ENCODE measurements at regions not wholly inside any gene's neighbourhood (a gene's known extent, or its start where the extent isn't known, plus 50 kb on each side); places are given as distances from the start of the nearest gene placed in this dataset.
"Not testable (repeated sequence)": the region's sequence is repeated elsewhere in the genome, so short reads cannot be mapped to it uniquely, and the experiment has no call there.

DNA sequence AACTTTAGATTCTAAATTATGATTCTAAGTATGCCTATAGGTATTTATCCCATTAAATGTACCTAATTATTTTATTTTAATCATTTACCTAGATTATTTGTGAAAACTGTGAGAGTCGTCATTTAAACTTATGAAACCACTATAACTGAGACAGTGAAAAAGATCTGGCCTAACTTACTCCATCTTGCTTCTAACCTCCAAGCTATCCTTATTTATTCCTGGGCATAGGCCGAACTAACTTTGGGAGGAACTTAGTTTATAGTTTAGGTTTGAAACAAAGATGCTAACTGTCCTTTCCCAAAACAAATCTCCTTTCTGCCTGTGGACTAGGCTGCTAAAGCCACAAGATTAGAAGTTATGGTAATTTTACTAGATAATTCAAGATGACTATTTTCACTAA, 79.7 kb upstream of the PPP2R5C start:
- no peak overlapping the region for H3K4me3 ChIP-seq
- DNase-seq = no peak
- H3K27me3 ChIP-seq = no peaks in the 10 kb centered on the region
- no peaks in the 10 kb centered on the region for H3K36me3 ChIP-seq
- H3K9me3 ChIP-seq = no peaks in the 10 kb centered on the region

DNA sequence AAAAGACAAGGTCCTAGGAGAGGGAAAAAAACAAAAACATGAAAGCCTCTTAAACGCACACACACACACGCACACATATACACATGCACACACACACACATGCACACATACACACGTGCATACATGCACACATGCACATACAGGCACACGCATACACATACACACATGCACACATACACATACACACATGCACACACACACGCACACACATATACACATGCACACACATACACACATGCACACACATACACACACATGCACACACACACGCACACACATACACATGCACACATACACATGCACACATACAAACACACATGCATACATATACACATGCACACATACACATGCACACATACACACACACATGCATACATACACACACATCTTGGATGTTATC, 78.1 kb upstream of the PPP2R5C start:
- H3K4me3 ChIP-seq = no peak overlapping the region
- H3K9me3 ChIP-seq = no peaks in the 10 kb centered on the region
- no peaks in the 10 kb centered on the region for H3K27me3 ChIP-seq
- DNase-seq = no peak
- H3K36me3 ChIP-seq = no peaks in the 10 kb centered on the region

DNA sequence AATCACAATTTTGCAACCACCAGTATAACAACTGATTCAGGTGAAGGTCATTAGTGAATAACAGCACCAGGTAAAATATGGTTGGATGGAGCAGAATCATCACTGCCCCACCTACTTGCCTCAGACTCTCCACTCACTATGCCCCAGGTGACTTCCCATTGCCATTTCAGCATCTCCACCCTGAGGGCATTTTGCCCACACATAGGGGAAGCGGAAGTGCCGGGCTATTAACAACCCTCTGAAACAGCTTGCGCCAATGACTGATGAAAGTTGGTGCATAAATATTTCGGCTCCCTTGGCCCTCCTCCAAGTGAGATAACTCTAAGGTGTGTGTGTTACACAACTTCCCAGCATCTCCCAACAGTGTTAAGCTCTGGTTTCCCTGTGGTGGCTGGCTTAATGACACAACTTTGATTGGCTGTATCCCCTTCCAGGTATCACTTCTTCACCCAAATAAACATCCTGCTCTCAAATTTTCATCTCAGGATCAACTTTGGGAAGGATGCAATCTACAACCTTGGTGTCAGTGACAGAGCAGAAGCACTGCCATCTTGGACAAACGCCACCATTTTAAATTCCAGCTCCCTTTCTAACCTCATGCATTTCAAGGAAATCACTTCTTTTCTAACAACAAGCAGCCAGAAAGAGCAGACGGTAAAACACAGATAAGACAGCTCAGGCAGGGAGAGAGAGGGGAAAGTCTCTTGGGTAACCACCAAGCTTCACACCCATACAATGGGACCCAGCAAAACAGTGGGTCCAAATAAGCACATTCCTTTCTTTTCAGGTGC, 73.6 kb upstream of the PPP2R5C start:
- Histone ChIP-seq H3K36me3 (no peaks in the 10 kb centered on the region), H3K4me3 (no peak overlapping the region), H3K27me3 (no peaks in the 10 kb centered on the region), H3K9me3 (no peaks in the 10 kb centered on the region)
- DNase-seq = no peak

DNA sequence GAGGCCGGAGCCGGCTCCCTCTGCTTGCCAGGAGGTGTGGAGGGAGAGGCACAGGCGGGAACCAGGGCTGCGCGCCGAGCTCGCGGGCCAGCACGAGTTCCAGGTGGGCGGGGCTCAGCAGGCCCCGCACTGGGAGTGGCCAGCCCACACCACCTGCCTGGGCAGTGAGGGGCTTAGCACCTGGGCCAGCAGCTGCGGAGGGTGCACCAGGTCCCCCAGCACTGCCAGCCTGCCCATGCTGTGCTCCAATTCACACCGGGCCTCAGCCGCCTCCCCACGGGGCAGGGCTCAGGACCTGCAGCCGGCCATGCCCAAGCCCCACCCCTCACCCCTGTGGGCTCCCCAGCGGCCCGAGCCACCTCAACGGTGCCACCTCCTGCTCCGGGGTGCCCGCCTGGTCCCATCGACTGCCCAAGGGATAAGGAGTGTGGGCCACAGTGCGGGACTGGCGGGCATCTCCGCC, 72.4 kb upstream of the PPP2R5C start:
- Histone ChIP-seq H3K36me3 (no peaks in the 10 kb centered on the region), H3K27me3 (no peaks in the 10 kb centered on the region), H3K4me3 (no peak overlapping the region), H3K9me3 (no peaks in the 10 kb centered on the region)
- DNase-seq = no peak

DNA sequence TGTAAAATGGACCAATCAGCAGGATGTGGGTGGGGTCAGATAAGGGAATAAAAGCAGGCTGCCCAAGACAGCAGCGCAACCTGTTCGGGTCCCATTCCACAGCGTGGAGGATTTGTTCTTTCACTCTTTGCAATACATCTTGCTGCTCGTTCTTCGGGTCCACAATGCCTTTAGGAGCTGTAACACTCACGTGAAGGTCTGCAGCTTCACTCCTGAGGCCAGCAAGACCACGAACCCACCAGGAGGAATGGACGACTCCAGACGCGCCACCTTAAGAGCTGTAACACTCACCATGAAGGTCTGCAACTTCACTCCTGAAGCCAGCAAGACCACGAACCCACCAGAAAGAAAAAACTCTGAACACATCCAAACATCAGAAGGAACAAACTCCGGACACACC, 71.5 kb upstream of the PPP2R5C start:
- H3K27me3 ChIP-seq, DNase-seq, H3K4me3 ChIP-seq, H3K9me3 ChIP-seq, H3K36me3 ChIP-seq: not testable (repeated sequence)

DNA sequence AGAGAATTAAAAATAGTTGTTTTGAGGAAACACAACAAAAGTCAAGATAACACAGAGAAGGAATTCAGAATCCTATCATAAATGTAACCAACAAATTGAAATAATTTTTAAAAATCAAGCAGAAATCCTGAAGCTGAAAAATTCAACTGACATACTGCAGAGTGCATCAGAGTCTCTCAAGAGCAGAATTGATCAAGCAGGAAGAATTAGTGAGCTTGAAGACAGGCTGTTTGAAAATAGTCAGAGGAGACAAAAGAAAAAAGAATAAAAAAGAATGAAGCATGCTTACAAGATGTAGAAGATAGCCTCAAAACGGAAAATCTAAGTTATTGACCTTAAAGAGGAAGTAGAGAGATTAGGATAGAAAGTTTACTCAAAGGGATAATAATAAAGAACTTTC, 65.8 kb upstream of the PPP2R5C start:
- DNase-seq = no peak
- H3K27me3 ChIP-seq = no peaks in the 10 kb centered on the region
- peaks cover 8% of the 10 kb centered on the region; the same call in 1 of the 2 replicates for H3K9me3 ChIP-seq
- H3K4me3 ChIP-seq = no peak overlapping the region
- no peaks in the 10 kb centered on the region for H3K36me3 ChIP-seq

DNA sequence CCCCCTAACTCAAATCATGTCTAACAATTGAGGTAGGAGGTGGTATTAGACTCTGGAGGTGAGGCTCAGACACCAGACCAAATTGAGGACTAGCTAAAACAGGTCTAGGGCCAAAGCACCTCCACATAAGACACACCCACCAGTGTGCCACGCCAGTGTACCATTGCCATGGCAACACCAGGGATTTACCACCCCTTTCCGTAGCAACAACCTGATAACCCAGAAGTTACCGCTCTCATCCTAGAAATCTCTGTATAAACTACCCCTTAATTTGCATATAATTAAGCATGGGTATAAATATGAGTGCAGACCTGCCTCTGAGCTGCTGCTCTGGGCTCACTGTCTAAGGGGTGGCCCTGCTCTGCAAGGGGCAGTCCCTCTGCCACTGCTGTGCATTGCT, 57.4 kb upstream of the PPP2R5C start:
- DNase-seq = no peak
- H3K36me3 ChIP-seq = no peaks in the 10 kb centered on the region

DNA sequence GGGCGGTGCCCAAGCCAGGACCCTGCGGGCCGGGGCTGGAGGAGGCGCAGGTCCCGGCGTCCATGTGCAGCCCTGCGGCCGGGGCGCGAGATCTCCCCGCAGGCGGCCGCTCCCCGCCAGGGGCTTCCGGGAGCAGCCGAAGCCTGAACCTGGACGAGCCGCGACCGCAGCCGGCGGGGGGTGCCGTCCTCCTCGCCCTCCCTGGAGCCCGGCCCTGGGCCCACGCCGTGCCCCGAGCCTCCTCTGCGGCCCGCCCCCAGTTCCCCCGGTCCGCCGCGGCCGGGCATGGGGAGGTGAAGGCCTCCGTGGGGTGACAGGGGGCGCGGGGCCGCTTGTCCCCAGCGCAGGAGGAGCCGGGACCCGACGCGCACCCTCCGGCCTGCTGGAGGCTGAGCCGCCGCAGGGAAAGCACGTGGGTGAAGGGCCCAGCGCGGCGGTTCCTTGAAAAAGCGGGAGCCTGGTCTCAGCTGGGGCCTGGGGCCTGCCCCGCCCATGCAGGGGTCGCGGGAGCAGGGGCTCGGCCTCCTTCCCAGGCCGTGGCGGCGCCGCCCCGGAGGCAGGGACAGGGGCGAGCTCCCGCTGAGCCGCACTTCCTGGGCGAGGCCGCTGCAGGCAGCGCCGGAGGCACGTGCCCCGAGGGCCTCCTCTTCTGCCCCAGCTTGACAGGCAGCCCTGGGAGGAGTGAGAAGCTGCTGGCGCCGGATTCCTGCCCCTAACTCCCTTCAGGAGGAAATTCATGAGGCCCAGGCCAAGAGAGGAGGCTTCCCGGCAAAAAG, 55.6 kb upstream of the PPP2R5C start:
- H3K9me3 ChIP-seq = no peaks in the 10 kb centered on the region
- no peak for DNase-seq
- no peak overlapping the region for H3K4me3 ChIP-seq
- no peaks in the 10 kb centered on the region for H3K27me3 ChIP-seq
- no peaks in the 10 kb centered on the region for H3K36me3 ChIP-seq

More for the DNA sequence above, 57.4 kb upstream of the PPP2R5C start:
- Histone ChIP-seq H3K27me3 (no peaks in the 10 kb centered on the region), H3K4me3 (no peak overlapping the region), H3K9me3 (no peaks in the 10 kb centered on the region)

DNA sequence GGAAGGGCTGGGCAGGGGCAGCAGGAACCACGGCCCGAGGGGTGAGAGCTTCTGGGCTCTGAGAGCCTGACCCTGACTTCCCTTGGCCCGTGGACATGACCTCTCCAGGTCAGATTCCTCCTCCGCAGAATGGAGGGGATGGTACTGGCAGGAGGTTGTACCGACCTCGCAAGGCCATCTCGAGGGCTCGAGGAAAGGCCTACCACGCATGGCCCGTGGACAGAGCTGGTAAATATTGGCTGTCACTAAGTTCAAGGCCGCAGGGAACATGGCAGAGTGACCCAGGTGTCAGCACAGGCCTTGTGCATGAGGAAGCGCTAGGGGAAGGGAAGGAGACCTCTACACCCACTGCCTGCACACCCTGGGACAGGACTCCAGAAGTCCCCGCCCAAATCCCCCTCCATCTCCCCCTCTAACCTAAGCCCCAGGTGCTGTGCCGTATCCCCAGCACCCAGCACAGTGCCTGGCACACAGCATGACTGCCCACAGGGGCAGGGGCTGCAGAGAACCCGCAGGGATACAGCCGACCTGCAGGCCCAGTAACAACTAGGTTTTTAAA, 54.9 kb upstream of the PPP2R5C start:
- Histone ChIP-seq H3K4me3 (no peak overlapping the region), H3K9me3 (no peaks in the 10 kb centered on the region), H3K27me3 (no peaks in the 10 kb centered on the region), H3K36me3 (no peaks in the 10 kb centered on the region)
- DNase-seq = no peak

DNA sequence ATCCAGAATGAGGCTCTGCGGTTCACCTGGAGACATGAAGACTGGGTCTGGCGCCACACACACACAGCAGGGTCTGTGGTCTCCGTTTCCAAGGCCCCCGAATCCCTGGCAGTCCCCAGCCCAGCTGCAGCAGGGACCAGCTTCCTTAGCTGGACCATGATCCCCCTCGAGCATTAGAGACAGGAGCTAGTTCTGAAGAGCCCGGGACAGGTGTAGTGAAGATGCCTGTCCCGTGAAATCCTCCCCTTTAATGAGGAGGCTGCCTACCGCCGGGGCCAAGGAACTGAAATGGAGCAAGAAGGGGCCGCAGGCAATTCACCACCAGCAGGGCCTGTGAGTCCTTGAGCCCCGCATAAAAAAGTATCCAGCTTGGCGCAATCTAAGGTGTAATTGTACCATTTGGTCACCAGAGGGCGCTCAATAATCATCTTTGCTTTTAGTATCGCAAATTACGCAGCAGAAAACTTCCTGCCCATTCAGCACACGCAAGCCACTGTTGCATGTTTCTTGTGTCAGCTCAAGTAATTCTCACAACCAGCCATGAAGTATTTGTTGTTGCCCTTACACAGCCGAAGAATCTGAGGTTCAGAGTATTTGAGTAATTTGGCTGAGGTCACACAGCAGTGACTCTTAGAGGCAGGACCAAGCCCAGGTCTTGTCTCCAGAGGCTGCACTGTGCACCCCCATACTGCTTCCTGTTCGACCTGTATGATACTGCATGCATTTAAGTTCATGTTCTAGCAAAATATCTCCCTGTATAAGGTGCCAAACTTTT, 54.3 kb upstream of the PPP2R5C start:
- no peaks in the 10 kb centered on the region for H3K9me3 ChIP-seq
- no peaks in the 10 kb centered on the region for H3K36me3 ChIP-seq
- peak; percentile 10 for DNase-seq
- H3K4me3 ChIP-seq = no peak overlapping the region
- no peaks in the 10 kb centered on the region for H3K27me3 ChIP-seq

DNA sequence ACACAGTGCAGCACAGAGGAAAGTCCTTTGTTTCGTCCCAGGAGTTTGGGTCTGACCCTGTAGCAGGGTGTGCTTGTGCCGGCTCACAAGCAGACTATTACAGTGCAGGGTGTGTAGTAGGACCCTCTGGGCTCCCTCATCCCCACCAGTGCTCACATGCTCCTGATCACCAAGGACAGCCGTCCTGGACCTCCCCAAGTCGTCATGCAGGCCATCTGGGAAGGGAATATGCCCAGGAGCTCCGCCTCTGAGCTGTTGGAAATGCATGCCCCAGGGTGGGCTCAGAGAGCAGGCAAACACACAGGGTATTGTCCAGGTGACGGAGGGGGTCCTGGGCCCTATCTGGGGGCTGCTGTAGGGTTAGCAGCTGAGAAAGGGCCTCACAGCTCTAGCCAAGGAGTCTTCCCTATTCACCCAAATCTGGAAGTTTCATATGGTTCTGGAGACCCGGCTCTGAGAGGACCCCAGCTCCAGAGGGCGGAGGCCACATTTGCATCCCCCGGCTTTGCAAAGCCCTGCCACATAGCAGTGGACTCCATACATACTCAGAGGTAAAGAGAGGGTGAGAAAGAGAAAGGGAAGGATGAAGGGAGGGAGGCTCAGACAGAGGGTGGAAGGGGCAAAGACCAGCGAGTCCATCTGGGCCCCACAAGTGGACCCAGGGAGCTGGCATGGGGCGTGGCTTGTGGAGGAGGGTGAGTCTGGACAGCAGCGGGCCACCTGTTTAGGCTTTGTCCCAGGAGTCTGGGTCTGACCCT, 53.5 kb upstream of the PPP2R5C start:
- DNase-seq = no peak
- H3K27me3 ChIP-seq = no peaks in the 10 kb centered on the region
- H3K4me3 ChIP-seq = no peak overlapping the region
- H3K9me3 ChIP-seq = no peaks in the 10 kb centered on the region
- no peaks in the 10 kb centered on the region for H3K36me3 ChIP-seq

DNA sequence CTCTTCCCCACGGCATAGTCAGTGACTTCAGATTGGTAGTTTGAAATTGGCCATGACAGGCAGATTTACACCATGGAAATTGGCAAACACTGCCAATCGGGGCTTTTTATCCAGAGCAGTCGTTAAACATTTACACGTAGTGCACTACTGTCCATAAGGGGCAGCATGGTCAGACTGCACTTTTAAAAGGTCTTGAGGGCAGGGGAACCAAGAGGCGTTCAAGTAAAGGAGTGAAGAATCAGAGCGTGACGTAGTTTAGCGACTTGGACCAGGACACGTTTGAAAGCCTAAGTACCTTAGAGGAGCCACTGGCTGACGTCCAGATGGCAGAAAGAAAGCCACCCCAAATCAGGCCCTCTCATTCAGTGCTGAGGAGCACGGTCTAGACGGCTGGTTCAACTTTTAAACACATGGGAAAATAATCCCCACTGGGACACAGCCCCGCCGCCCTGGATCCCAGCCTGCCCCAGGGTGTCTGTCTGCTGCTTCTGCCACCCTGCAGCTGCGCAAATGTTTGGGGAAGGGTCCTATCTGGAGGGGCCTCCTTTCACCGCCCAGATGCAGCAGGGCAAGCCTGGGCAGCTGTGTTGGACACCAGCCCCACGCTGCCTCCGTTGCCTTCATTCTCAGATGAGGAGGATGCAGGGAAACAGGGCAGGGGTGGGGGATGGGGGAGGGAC, 52.5 kb upstream of the PPP2R5C start:
- no peaks in the 10 kb centered on the region for H3K36me3 ChIP-seq
- H3K9me3 ChIP-seq = no peaks in the 10 kb centered on the region
- H3K4me3 ChIP-seq = no peak overlapping the region
- DNase-seq = no peak
- H3K27me3 ChIP-seq = no peaks in the 10 kb centered on the region

DNA sequence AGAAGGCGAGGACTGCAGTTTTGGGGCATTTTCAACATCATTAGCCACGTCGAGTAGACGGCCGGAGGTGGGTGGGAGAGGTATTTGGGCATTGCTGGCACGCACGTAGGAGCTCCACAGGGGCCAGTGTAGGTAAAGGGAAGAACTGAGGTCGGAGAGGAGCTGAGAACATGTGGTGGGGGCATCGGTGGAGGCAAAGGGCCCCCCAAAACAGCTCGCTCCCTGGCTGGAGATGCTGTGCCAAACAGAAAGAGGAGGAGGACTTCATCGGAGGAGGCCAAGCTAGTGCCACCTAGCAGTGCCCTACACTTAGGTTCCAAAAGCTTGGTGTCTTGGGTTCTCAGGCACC, 52.0 kb upstream of the PPP2R5C start:
- Histone ChIP-seq H3K27me3 (no peaks in the 10 kb centered on the region), H3K4me3 (no peak overlapping the region), H3K9me3 (no peaks in the 10 kb centered on the region), H3K36me3 (no peaks in the 10 kb centered on the region)
- no peak for DNase-seq

DNA sequence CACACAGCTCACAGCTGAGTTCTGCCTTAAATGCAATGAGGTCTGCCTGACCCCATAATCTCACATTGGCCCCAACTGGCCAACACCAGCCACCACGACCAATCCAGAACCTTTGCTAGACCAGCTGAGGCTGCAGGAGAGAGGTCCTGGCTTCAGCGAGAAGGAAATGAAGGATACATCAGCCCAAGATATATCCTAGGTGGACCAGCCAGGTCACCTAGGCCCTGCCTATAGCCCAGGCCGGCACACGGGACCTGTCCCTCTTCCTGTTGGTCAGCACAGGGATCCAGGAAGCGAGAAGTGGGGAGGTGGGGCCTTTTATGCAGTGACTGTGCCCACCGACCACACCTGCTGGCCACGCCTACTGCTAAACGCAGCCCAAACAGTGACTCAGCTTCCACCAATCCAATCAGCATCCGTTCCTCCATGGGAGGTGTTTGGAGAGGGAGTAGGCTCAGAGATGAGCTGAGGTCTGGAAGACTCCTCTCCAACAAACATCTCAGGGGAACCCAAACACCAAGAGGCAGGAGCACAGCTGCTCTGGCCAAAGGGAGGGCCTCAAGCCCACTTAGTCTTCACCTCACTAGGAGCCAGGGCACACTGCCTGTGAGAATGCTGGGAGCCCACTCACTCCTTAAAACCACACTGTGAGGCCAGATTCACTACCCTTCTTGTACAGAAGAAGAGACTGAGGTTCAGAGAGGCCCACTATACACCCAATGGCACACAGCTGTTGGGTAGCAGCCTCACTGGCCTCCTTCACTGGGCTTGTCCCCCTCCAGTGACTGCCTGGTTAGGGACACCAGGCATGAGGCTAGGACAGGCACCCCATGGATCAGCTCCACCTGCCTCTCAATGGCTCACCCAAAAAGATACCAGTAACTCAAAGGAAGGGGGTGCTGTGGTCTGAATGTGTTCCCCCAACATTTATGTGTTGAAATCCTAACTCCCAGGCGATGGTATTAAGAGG, 51.3 kb upstream of the PPP2R5C start:
- DNase-seq = no peak

More for the DNA sequence above, 51.3 kb upstream of the PPP2R5C start:
- Histone ChIP-seq H3K27me3 (no peaks in the 10 kb centered on the region), H3K9me3 (no peaks in the 10 kb centered on the region), H3K4me3 (no peak overlapping the region), H3K36me3 (no peaks in the 10 kb centered on the region)
